ENCODE measurements at regions not wholly inside any gene's neighbourhood (a gene's known extent, or its start where the extent isn't known, plus 50 kb on each side); places are given as distances from the start of the nearest gene placed in this dataset.

- TF ChIP-seq CTCF (IDR thresholded peaks at IDR 0.05; ENCODE audit: low read depth, low read length, missing control alignments): no peak
Observed at GRCh38 chr2:65530547-65531320, 98.3 kb upstream of the SPRED2 start.

GRCh38 chr2:65529419-65529818 lies 97.0 kb upstream of the SPRED2 start:
- H3K4me3 ChIP-seq (replicated peaks; ENCODE audit: low read depth, low read length): no peak overlapping the region
- no peak for TF ChIP-seq CTCF (IDR thresholded peaks at IDR 0.05; ENCODE audit: low read depth, low read length, missing control alignments)
- no peak for DNase-seq (ENCODE audit: extremely low read depth, low read depth)

More at GRCh38 chr2:65530547-65531320, 98.3 kb upstream of the SPRED2 start:
- no peak for DNase-seq (ENCODE audit: extremely low read depth, low read depth)
- H3K4me3 ChIP-seq (replicated peaks; ENCODE audit: low read depth, low read length): no peak overlapping the region

GRCh38 chr2:65528241-65528574 lies 95.8 kb upstream of the SPRED2 start:
- no peak overlapping the region for H3K4me3 ChIP-seq (replicated peaks; ENCODE audit: low read depth, low read length)

GRCh38 chr2:65527451-65528240 lies 95.2 kb upstream of the SPRED2 start:
- H3K4me3 ChIP-seq (replicated peaks; ENCODE audit: low read depth, low read length): no peak overlapping the region
- no peak for DNase-seq (ENCODE audit: extremely low read depth, low read depth)
- no peak for TF ChIP-seq CTCF (IDR thresholded peaks at IDR 0.05; ENCODE audit: low read depth, low read length, missing control alignments)

More at GRCh38 chr2:65528241-65528574, 95.8 kb upstream of the SPRED2 start:
- TF ChIP-seq CTCF (IDR thresholded peaks at IDR 0.05; ENCODE audit: low read depth, low read length, missing control alignments): no peak
- no peak for DNase-seq (ENCODE audit: extremely low read depth, low read depth)

GRCh38 chr2:65525616-65526231 lies 93.3 kb upstream of the SPRED2 start:
- no peak overlapping the region for H3K4me3 ChIP-seq (replicated peaks; ENCODE audit: low read depth, low read length)
- DNase-seq (ENCODE audit: extremely low read depth, low read depth): no peak
- TF ChIP-seq CTCF (IDR thresholded peaks at IDR 0.05; ENCODE audit: low read depth, low read length, missing control alignments): no peak

- no peak for DNase-seq (ENCODE audit: extremely low read depth, low read depth)
- TF ChIP-seq CTCF (IDR thresholded peaks at IDR 0.05; ENCODE audit: low read depth, low read length, missing control alignments): no peak
- no peak overlapping the region for H3K4me3 ChIP-seq (replicated peaks; ENCODE audit: low read depth, low read length)
Observed at GRCh38 chr2:65522922-65523321, 90.5 kb upstream of the SPRED2 start.

Data from HFF-Myc (cell line).